Caco-2 (cell line): ENCODE measurements at regions not wholly inside any gene's neighbourhood (a gene's known extent, or its start where the extent isn't known, plus 50 kb on each side); places are given as distances from the start of the nearest gene placed in this dataset.

ENCODE experiments used
- BruUV-seq: library from RNA; stranded (reverse); fragments of 400-500 nt; replicated peaks from 2 replicates; lab custom pipeline; 2021; lab: Mats Ljungman, UMichigan
- CTCF ChIA-PET: fragments of 300-600 bp; sonication (Branson Sonifier 250); formaldehyde crosslinking; loops from one replicate; lab custom pipeline; 2022; ENCODE audit warnings: antibody characterized with exemption; lab: Charles Lee
- POLR2A ChIA-PET: fragments of 300-600 bp; sonication (Branson Sonifier 250); formaldehyde crosslinking; loops from one replicate; lab custom pipeline; 2022; ENCODE audit warnings: antibody characterized with exemption; lab: Charles Lee
- DNase-seq, 2 experiments: peaks; one replicate each; pipeline versions ENCODE4 v3.0.0 to v3.0.0-alpha.2; 2020 to 2022
- H3K27me3 ChIP-seq: replicated peaks from 2 replicates; pipeline ENCODE4 v1.6.0; 2011; ENCODE audit warnings: low read length; ENCODE audit not compliant: control insufficient read depth, insufficient read depth
- H3K36me3 ChIP-seq: 2 replicates; pipeline ENCODE4 v1.5.1; 2011; ENCODE audit warnings: low read length; ENCODE audit not compliant: control insufficient read depth, insufficient read depth
- H3K4me1 ChIP-seq: fragments of 250-450 bp; sonication (Bioruptor Pico); 2 replicates; pipeline ENCODE4 v1.5.1; 2020; ENCODE audit warnings: mild to moderate bottlenecking
- H3K4me3 ChIP-seq: 2 replicates; pipeline ENCODE4 v1.5.1; 2011; ENCODE audit warnings: low read depth, mild to moderate bottlenecking, control low read depth, low read length
- H3K9me3 ChIP-seq: fragments of 250-450 bp; sonication (Bioruptor Pico); 2 replicates; pipeline ENCODE4 v1.5.1; 2020; ENCODE audit warnings: mild to moderate bottlenecking, moderate library complexity
- H3K27ac Mint-ChIP-seq: one replicate; pipeline ENCODE4 v1.8.0; 2022; ENCODE audit warnings: mixed read lengths; ENCODE audit not compliant: unreplicated experiment
- H3K27me3 Mint-ChIP-seq: one replicate; pipeline ENCODE4 v1.8.0; 2022; ENCODE audit warnings: mixed read lengths; ENCODE audit not compliant: insufficient read depth, unreplicated experiment
- H3K36me3 Mint-ChIP-seq: one replicate; pipeline ENCODE4 v1.8.0; 2022; ENCODE audit warnings: mild to moderate bottlenecking, mixed read lengths; ENCODE audit not compliant: insufficient read depth, unreplicated experiment
- H3K4me1 Mint-ChIP-seq: one replicate; pipeline ENCODE4 v1.8.0; 2022; ENCODE audit warnings: low read depth, mixed read lengths; ENCODE audit not compliant: unreplicated experiment
- H3K4me3 Mint-ChIP-seq: one replicate; pipeline ENCODE4 v1.8.0; 2022; ENCODE audit warnings: mild to moderate bottlenecking, moderate library complexity, mixed read lengths; ENCODE audit not compliant: unreplicated experiment
- H3K9me3 Mint-ChIP-seq: one replicate; pipeline ENCODE4 v1.8.0; 2022; ENCODE audit warnings: mixed read lengths; ENCODE audit not compliant: unreplicated experiment
- CTCF ChIP-seq, 2 experiments: fragments of 200-600 bp in 1 of 2; IDR thresholded peaks; 1 replicate in 1 of 2; 2 replicates in 1 of 2; pipeline versions ENCODE4 v1.5.1 to v1.8.0; 2011 to 2022; ENCODE audit warnings: antibody characterized with exemption in 1 of 2, control low read depth in 1 of 2, inconsistent platforms in 1 of 2, low read depth in 1 of 2, low read length in 1 of 2, mild to moderate bottlenecking in 1 of 2, moderate library complexity in 1 of 2; ENCODE audit not compliant: insufficient read depth in 1 of 2, severe bottlenecking in 1 of 2, unreplicated experiment in 1 of 2
- intact Hi-C: fragments of 100-400 bp; cut with micrococcal nuclease; formaldehyde crosslinking; loops from one replicate; pipeline ENCODE4 v1.10.0; 2022; ENCODE audit not compliant: unreplicated experiment

GRCh38 chr4:83862471-83862870 is 326.6 kb downstream of the GPAT3 start:
- Histone ChIP-seq H3K27me3 (no peaks in the 10 kb centered on the region), H3K4me3 (no peak overlapping the region), H3K9me3 (no peaks in the 10 kb centered on the region), H3K36me3 (no peaks in the 10 kb centered on the region), H3K4me1 (0 out of 2 replicates have a peak, but pooled peaks cover 6% of the 10 kb centered on the region)
- no peak for TF ChIP-seq CTCF (IDR thresholded peaks at IDR 0.05; ENCODE audit: insufficient read depth in 1 of 2, low read depth in 1 of 2, low read length in 1 of 2, severe bottlenecking in 1 of 2, unreplicated experiment in 1 of 2)
- no peaks in the 10 kb centered on the region for H3K9me3 Mint-ChIP-seq
- peak; percentile 53 to 54 for DNase-seq
- BruUV-seq: no TSS peak
- no peak overlapping the region for H3K27ac Mint-ChIP-seq
- POLR2A ChIA-PET: no interaction called here
- H3K4me1 Mint-ChIP-seq: no peaks in the 10 kb centered on the region
- no peaks in the 10 kb centered on the region for H3K27me3 Mint-ChIP-seq
- intact Hi-C loops: no loop called here
- no peaks in the 10 kb centered on the region for H3K36me3 Mint-ChIP-seq
- no peak overlapping the region for H3K4me3 Mint-ChIP-seq
- CTCF ChIA-PET: no interaction called here

- no peak overlapping the region for H3K4me3 ChIP-seq
- TF ChIP-seq CTCF (IDR thresholded peaks at IDR 0.05; ENCODE audit: insufficient read depth in 1 of 2, low read depth in 1 of 2, low read length in 1 of 2, severe bottlenecking in 1 of 2, unreplicated experiment in 1 of 2): no peak
- ChIA-PET POLR2A (no interaction called here), CTCF (no interaction called here)
- no peaks in the 10 kb centered on the region for H3K9me3 ChIP-seq
- Mint-ChIP-seq H3K4me3 (no peak overlapping the region), H3K36me3 (no peaks in the 10 kb centered on the region), H3K27ac (no peak overlapping the region), H3K4me1 (peaks cover 2% of the 10 kb centered on the region), H3K27me3 (no peaks in the 10 kb centered on the region), H3K9me3 (no peaks in the 10 kb centered on the region)
- H3K27me3 ChIP-seq: no peaks in the 10 kb centered on the region
- BruUV-seq: no TSS peak
- H3K36me3 ChIP-seq: no peaks in the 10 kb centered on the region
- DNase-seq: no peak
- intact Hi-C loops: no loop called here
- peaks cover 4% of the 10 kb centered on the region; the same call in 1 of the 2 replicates for H3K4me1 ChIP-seq
These were observed 324.3 kb downstream of the GPAT3 start for GRCh38 chr4:83860200-83860599.

- ChIA-PET CTCF (no interaction called here), POLR2A (no interaction called here)
- Mint-ChIP-seq H3K27me3 (no peaks in the 10 kb centered on the region), H3K4me3 (no peak overlapping the region), H3K4me1 (peaks cover 9% of the 10 kb centered on the region), H3K36me3 (no peaks in the 10 kb centered on the region), H3K27ac (no peak overlapping the region), H3K9me3 (no peaks in the 10 kb centered on the region)
- no peak for TF ChIP-seq CTCF (IDR thresholded peaks at IDR 0.05; ENCODE audit: insufficient read depth in 1 of 2, low read depth in 1 of 2, low read length in 1 of 2, severe bottlenecking in 1 of 2, unreplicated experiment in 1 of 2)
- H3K4me3 ChIP-seq: no peak overlapping the region
- DNase-seq: no peak
- H3K36me3 ChIP-seq: no peaks in the 10 kb centered on the region
- intact Hi-C loops: no loop called here
- peaks cover 12% of the 10 kb centered on the region; the same call in 1 of the 2 replicates for H3K4me1 ChIP-seq
- H3K9me3 ChIP-seq: no peaks in the 10 kb centered on the region
- no TSS peak for BruUV-seq
- no peaks in the 10 kb centered on the region for H3K27me3 ChIP-seq
These were observed 322.2 kb downstream of the GPAT3 start for GRCh38 chr4:83858131-83858530.
